Head of caudate nucleus (tissue), 42 donors: ENCODE measurements at regions not wholly inside any gene's neighbourhood (a gene's known extent, or its start where the extent isn't known, plus 50 kb on each side); places are given as distances from the start of the nearest gene placed in this dataset.
A peak's percentile ranks its signal among the peaks of the same experiment; 100 is the strongest.

ENCODE experiments used
- DNase-seq, 42 donors: peaks; one replicate each; pipeline versions ENCODE4 v3.0.0 to v3.0.0-alpha.2; 2020 to 2021; ENCODE audit warnings: mixed read lengths in 7 of 42
- intact Hi-C: fragments of 100-400 bp; cut with DNase I; formaldehyde crosslinking; loops from one replicate; pipeline ENCODE4 v1.15.0; 2022

DNA sequence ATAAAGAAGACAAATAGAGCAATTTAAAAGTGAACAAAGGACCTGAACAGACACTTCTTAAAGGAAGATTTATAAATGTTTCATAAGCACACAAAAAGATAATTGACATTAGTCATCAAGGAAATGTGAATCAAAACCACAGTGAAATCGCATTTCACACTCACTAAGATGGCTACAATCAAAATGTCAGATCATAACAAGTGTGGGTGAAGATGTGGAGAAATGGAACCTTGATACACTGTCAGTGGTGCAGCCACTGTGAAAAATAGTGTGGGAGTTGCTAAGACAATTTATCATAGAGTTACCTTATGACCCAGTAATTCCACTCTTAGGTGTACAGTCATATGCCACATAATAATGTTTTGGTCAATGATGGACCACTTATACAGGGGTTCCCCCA is 54.5 kb upstream of the HTR4 start:
- peak in 2 of 42 donors; percentile 5 to 15 for DNase-seq
- intact Hi-C loops = no loop called here

DNA sequence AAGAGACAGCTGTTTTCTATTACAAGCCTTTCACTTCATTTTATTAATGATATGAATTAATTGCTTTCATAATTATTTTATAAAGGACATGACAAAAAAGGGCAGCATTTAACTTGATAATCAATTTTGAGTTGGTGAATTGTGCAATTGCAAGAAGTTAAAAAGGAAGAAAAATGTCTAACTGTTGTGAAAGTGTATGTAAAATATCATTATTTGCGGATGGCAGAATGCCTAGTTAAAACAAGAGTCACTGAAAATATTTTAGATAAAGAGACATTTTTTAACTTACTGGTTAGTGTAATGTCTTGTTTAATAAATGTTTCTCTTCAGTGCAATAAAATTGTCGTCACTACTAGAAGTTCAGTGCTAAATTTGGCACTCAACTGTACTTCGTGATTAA is 57.6 kb upstream of the HTR4 start:
- no peak for DNase-seq
- intact Hi-C loops = no loop called here

DNA sequence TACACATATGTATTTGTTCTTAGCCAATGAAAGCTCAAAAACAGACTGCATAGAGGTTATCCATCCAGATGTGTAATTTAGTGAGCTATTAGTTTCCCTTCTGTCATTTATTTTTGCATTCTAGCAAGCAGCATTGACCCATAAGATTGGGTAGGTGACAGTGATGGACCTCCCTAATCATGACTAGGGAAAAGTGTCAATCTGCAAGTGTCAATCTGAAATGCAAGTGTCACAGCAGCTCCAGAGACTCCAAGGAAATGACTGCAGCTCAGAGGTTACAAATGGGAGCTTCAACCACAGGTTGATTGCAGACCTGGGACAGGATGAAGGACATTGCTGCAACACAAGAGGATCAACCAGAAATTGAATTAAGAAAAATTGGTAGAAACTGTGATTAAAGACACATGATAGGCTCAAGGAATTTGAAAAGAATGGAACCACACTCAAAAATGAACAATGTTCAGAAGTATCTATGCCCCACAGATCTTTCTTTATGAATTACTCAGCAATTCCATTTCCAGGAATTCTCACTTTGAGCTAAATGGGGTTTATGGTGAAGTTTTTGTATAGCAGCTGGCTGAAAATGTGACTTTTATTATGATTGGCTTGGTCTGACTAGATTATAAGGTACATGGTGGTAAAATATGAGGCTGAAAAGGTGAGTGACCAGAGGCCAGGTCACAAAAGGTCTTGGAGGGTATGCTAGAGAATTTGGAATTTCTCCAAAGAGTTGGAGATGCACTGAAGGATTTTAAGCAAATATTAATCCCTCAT is 59.6 kb upstream of the HTR4 start:
- DNase-seq = no peak
- intact Hi-C loops = no loop called here

DNA sequence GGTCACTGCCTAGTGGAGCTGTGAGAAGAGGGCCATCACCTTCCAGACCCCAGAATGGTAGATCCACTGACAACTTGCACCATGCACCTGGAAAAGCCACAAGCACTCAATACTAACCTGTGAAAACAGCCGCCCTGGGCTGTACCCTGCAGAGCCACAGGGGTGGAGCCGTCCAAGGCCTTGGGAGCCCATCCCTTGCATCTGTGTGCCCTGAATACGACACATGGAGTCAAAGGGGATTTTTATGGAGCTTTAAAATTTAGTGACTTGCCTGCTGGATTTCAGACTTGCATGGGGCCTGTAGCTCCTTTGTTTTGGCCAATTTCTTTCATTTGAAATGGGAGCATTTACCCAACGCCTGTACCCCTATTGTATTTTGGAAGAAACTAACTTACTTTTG is 62.4 kb upstream of the HTR4 start:
- intact Hi-C loops = no loop called here
- DNase-seq = no peak

DNA sequence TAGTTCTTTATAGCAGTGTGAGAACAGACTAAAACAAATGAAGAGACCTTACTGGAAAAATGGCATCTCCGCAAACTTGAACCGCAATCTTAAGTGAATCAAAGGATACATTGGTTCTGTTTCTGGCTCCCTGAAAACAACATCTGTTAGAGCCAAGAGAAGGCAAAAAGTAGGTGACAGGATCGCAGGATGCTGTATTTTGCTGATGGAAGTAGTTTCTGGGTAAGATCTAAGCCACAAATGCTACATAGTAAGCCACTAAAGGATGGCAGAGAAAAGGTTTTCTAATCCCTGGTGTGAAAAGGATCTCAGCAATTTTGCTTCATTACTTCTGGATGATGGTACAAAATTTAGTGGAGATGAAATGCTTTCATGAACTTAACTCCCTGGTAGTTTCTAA is 63.3 kb upstream of the HTR4 start:
- DNase-seq = no peak
- intact Hi-C loops = no loop called here

DNA sequence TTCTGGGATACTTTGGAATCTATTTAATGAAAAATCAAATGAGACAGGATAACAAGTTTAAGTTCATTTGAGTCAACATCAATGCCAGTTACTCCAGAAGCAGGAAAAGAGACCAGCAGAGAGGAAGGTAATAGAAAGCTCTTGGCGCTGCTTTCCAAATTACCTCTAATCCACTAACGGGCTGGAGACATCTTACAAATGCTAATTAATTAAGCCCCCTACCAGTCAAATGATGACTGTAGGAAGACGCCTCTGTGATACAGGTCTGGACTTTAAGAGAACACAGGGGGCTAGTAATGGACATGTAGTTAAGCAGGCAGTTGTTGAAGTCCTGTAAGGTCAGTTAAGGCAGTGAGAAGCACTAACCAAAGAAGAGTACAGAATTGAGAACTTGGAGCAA is 65.3 kb upstream of the HTR4 start:
- intact Hi-C loops = no loop called here
- DNase-seq = no peak

DNA sequence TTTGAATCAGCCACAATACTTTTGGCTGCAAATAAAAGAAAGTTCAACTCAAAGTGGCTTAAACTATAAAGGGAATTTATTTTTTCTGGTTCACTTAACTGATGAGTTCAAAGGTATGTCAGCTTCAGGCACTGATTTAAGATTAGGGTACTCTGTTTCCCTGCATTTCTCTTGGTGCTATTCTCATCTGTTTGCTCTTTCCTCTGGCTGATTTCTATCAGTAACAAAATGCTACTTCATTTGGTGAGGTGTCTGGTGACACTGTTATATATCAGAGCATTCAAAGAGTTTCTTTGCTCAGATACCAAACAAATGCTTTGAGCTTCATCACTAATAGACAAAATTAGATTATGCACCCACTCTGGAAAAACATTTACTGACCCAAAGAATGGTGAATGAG is 65.9 kb upstream of the HTR4 start:
- no peak for DNase-seq
- intact Hi-C loops = no loop called here

DNA sequence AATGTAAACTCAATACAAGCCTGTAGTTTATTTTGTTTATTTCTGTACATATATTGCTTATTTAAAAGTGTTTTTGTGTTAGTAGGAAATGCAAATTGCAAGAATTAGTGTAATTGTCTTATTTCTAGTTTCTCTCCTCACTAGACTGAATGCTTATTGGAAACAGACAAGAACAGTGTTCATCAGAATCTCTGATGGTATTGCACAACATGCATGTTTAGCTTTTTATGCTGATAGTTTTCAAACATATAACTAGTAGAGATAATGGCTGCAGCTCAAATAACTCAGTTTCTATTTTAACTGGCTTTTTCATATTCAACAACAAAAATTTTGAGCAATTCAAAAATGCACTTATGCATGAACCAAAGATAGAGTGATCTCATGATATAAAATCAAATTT is 68.8 kb upstream of the HTR4 start:
- intact Hi-C loops = no loop called here

DNA sequence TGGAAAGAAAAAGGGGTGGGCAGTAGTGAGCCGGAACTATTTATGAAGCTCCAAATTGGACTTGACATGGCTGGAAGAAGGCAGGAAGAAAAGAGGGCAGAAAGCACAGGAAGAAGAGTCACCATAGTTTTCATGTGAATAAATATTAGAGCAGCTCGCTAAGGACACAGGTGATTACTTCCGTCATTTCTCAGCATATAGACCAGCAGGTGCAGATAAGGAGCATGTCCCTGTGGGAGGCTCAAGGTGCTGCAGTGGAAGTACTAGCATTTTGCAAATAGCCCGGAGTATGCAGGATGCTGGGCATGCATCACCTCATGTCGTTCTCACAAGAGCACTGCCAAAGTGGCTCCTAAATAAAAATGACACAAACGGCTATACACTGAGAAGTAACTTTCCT is 71.3 kb upstream of the HTR4 start:
- intact Hi-C loops = no loop called here

More for the DNA sequence above, 68.8 kb upstream of the HTR4 start:
- DNase-seq = no peak

DNA sequence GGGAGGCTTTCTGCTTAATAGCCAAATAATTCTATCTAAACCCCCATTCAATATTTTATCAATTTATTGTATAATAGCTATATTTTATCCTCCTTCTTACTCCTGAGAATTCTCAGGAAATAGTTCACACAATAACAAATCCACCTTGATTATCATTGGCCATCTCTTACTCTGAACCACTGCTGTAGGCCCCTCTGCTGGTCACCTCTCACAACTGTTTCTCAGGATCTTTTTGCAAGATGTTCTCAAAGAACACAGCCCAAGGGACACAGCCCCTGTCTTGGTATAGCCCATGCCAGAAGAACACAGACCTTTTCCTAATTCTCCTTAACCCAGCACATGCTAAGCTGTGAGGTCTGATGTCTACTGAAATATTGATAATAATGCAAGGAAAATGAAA is 74.9 kb upstream of the HTR4 start:
- no peak for DNase-seq
- intact Hi-C loops = no loop called here

More for the DNA sequence above, 71.3 kb upstream of the HTR4 start:
- DNase-seq = no peak

DNA sequence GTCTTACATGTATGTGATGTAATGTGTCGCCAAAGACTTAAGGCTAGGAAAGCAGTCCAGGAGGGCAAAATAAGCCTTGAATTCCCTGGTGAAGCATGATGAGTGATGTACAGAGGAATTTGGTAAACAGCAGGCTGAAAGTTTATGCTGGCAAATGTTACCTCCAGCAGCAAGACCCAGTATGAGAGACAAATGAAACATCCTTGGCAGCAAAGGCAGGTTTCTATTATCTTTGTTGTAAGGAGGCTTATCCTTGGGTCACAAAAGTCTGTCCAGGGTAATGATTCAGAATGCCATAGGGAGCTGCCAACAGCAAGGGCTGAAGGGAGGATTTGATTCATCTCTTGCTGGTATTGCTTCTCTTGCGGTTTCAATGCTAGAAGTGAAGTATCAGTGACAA is 75.9 kb upstream of the HTR4 start:
- DNase-seq = no peak
- intact Hi-C loops = loop anchor here (5.0 to 10.0 kb wide), 2 partner anchors 288 to 555 kb away; no protein-coding TSS in a partner anchor

DNA sequence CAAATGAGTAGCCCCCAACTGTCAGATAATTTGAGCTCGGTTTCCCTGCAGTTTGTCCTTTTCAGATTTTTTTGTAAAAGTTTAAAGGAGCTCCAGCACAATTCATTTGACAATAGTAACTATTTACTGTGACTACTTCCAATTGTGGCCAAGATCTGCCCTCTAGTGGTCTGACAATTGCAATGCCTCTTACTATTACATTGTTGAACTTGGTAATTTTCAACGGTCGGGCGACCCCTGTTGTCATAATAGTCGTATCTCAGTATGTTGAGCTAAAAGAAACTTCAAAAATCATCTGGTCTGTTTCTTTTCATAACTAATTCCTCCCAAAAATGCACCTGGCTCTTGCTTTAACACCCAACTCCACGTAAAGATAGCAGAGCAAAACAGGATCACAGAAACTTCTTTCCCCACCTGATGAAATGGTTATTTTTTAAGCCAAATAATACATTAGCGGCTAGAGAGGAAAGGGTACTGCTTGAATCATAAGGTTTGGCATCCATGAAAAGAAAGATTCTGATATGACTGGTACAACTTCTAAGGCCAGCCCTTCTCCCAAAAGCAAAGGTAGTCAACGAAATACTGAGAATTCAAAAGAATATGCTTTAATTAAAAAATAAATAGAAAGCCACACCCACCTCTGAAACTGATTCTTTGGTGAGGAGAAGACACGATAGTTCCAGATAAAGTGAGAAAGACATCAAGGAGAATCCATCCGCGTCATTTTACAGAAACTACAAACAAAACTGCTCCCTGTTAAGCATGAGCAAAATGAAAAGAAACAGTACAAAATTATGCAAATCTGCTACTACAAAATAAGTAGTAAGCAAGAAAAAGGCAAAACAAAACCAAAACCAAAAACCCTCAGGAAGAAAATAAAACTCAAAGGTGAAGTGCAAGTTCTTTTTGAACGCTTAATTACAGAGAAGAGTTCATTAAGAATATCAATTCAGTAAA is 76.9 kb upstream of the HTR4 start:
- intact Hi-C loops = loop anchor here (5.0 to 10.0 kb wide), 2 partner anchors 289 to 556 kb away; no protein-coding TSS in a partner anchor
- DNase-seq = peak; percentile 18 to 95 (median 81)

DNA sequence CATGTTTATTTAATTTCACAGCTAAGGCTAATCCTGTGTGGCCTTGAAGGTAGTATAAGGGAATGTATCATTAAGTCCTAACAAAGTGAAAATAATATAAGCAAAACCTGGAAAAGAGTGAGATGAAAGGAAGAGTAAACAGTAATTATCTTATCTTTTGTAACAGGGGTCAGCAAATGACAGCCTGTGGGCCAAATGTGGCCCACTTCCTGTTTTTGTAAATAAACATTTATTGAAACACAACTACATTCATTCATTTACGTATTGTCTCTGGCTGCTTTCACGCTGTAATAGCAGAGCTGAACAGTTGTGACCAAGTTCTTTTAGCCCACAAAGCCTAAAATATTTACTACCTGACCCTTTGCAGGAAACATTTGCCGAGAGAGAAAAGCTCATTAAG is 78.4 kb upstream of the HTR4 start:
- intact Hi-C loops = loop anchor here (5.0 to 10.0 kb wide), 2 partner anchors 290 to 558 kb away; no protein-coding TSS in a partner anchor

DNA sequence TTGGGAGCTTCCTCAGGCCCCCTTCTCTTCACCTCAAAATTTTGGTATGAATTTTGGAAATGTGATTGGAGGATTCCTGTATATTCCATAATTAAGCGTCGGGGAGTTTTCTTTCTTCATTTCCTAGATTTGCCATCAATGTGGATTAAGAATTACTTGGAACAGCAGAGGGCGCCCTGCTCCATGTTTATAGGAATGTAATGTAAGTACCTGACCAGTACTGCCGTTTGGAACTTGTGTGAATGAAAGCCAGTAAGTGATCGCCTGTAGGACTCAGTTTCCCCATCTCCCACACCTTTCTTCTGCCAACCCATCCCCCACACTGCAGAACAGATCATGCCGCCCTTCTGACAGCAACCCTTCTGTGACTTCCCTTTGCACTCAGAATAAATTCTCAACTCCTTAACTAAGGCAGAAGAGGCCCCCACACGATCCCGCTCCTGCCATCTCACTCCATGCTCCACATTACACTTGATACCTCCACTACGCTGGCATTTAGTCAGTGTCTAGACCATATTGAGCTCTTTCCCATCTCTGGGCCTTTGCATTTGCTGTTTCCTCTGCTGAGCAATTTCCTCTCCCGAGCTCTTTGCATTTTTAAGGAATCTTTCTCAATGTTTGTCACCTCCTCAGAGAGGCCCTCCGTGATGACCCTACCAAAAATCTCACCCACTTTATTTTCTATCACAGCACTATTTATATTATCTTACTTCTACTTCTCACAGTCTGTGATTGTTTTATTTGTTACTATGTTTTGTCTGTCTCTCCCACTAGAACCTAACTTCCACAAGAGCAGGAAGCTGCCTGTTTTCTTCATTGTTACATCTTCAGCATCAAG is 79.5 kb upstream of the HTR4 start:
- peak; percentile 18 to 95 (median 83) for DNase-seq

More for the DNA sequence above, 78.4 kb upstream of the HTR4 start:
- DNase-seq = no peak

DNA sequence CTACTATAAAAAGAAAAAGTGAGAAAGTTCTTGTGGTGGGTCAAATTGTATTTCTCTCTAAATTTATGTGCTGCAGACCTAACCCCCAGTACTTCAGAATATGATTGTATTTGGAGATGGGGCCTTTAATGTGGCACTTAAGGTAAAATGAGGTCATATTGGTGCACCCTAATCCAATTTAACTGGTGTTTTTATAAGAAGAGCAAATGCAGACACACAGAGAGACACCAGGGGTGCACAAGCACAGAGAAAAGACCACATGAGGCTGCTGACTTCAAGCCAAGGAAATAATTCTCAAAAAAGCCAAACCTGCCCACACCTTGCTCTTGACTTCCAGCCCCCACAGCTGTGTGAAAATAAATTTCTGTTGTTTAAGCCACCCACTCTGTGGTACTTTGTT is 80.2 kb upstream of the HTR4 start:
- no peak for DNase-seq
- intact Hi-C loops = loop anchor here (5.0 to 10.0 kb wide), 2 partner anchors 292 to 560 kb away; no protein-coding TSS in a partner anchor

More for the DNA sequence above, 79.5 kb upstream of the HTR4 start:
- intact Hi-C loops = loop anchor here (5.0 to 10.0 kb wide), 2 partner anchors 292 to 559 kb away; no protein-coding TSS in a partner anchor

DNA sequence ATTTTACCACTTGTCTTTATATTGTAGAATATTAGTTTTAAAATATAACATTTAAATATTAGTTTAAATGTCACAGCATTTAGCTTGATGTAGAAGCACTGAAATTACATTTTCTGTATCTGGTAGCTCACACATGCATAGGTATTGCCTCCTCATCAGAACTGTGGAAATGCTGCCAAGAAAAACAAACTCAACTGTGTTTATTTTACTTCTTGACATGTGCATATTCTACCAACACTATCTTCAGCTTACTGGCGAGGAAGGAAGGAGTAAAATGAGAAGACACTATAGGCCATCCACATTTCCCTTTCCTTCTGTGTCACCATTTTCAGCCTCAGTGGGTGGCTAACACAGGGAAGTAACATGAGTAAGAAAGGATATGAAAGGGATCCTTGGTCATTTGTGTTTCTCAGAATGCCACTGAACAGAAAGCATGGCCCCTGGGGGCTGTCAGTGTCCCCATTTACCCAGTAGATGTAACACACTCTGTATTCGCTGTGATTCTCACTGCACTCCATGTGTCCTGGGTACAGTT is 81.0 kb upstream of the HTR4 start:
- DNase-seq = no peak
- intact Hi-C loops = loop anchor here (5.0 to 10.0 kb wide), 3 partner anchors 302 to 561 kb away; no protein-coding TSS in a partner anchor

DNA sequence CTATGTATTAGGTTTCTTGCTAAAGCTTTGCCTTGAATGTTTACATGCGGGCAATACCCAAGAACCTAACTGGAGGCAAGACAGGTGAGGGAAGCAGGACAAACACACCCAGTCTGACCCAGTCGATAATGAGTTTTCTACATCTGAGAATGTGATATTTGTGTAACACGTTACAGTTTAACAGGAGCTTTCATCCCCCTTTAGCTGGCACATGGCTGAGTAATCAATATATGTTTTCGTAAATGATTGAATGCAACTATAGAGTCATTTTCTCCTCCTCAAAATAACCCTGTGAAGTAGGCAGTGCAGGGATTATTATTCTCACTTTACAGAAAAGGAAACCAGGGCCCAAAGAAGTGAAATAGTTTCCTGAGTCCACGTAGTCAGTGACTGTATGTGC is 84.7 kb upstream of the HTR4 start:
- no peak for DNase-seq
- intact Hi-C loops = loop anchor here (5.0 to 10.0 kb wide), 3 partner anchors 298 to 564 kb away; no protein-coding TSS in a partner anchor

DNA sequence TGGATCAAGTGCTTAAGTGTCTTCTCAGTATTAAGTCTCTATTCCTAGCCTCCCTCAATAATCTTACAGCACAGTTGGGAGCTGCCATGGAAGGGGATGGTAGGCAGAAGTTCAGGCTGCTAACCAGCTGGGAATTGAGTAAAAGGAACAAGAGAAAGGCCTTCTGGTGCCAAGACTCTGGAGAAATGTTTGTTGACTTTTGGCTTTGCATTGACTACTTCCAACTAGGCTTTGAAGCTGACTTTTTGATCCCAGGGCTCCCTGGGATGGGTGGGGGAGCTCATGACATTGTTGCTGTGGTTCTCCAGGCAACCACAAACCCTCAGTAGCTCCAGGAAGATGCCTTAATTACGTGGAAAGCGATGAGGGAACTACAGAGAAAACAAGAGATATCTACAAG is 85.2 kb upstream of the HTR4 start:
- intact Hi-C loops = loop anchor here (5.0 to 10.0 kb wide), 3 partner anchors 298 to 565 kb away; no protein-coding TSS in a partner anchor

More for the DNA sequence above, 85.2 kb upstream of the HTR4 start:
- no peak for DNase-seq
